ENCODE measurements at regions not wholly inside any gene's neighbourhood (a gene's known extent, or its start where the extent isn't known, plus 50 kb on each side); places are given as distances from the start of the nearest gene placed in this dataset.

- no peak overlapping the region for H3K27ac Mint-ChIP-seq (ENCODE audit: unreplicated experiment)
- DNase-seq (ENCODE audit: low spot score) = no peak
- no peaks in the 10 kb centered on the region for H3K36me3 Mint-ChIP-seq (ENCODE audit: low read depth, unreplicated experiment)
- no peaks in the 10 kb centered on the region for H3K9me3 Mint-ChIP-seq (ENCODE audit: unreplicated experiment)
- no peaks in the 10 kb centered on the region for H3K4me1 Mint-ChIP-seq (ENCODE audit: unreplicated experiment)
- TF ChIP-seq, protein P1, sequence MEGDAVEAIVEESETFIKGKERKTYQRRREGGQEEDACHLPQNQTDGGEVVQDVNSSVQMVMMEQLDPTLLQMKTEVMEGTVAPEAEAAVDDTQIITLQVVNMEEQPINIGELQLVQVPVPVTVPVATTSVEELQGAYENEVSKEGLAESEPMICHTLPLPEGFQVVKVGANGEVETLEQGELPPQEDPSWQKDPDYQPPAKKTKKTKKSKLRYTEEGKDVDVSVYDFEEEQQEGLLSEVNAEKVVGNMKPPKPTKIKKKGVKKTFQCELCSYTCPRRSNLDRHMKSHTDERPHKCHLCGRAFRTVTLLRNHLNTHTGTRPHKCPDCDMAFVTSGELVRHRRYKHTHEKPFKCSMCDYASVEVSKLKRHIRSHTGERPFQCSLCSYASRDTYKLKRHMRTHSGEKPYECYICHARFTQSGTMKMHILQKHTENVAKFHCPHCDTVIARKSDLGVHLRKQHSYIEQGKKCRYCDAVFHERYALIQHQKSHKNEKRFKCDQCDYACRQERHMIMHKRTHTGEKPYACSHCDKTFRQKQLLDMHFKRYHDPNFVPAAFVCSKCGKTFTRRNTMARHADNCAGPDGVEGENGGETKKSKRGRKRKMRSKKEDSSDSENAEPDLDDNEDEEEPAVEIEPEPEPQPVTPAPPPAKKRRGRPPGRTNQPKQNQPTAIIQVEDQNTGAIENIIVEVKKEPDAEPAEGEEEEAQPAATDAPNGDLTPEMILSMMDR (IDR thresholded peaks at IDR 0.05; ENCODE audit: unreplicated experiment) = no peak
- peaks cover 1% of the 10 kb centered on the region for H3K27me3 Mint-ChIP-seq (ENCODE audit: unreplicated experiment)
- no peak overlapping the region for H3K4me3 Mint-ChIP-seq (ENCODE audit: unreplicated experiment)
Observed at GRCh38 chr12:22797701-22798100, 172.7 kb downstream of the ETNK1 start.

- TF ChIP-seq, protein P1 (IDR thresholded peaks at IDR 0.05; ENCODE audit: unreplicated experiment) = no peak
- Mint-ChIP-seq H3K27me3 (ENCODE audit: unreplicated experiment) (peaks cover 1% of the 10 kb centered on the region), H3K27ac (ENCODE audit: unreplicated experiment) (no peak overlapping the region), H3K4me3 (ENCODE audit: unreplicated experiment) (no peak overlapping the region), H3K4me1 (ENCODE audit: unreplicated experiment) (no peaks in the 10 kb centered on the region), H3K9me3 (ENCODE audit: unreplicated experiment) (no peaks in the 10 kb centered on the region), H3K36me3 (ENCODE audit: low read depth, unreplicated experiment) (no peaks in the 10 kb centered on the region)
- no peak for DNase-seq (ENCODE audit: low spot score)
Observed at GRCh38 chr12:22798116-22798515, 173.1 kb downstream of the ETNK1 start.

GRCh38 chr12:22799503-22799902, 174.5 kb downstream of the ETNK1 start:
- H3K27ac Mint-ChIP-seq (ENCODE audit: unreplicated experiment) = no peak overlapping the region
- TF ChIP-seq, protein P1 (IDR thresholded peaks at IDR 0.05; ENCODE audit: unreplicated experiment) = no peak
- no peaks in the 10 kb centered on the region for H3K36me3 Mint-ChIP-seq (ENCODE audit: low read depth, unreplicated experiment)

GRCh38 chr12:22800332-22800731, 175.4 kb downstream of the ETNK1 start:
- TF ChIP-seq, protein P1 (IDR thresholded peaks at IDR 0.05; ENCODE audit: unreplicated experiment) = no peak
- Mint-ChIP-seq H3K9me3 (ENCODE audit: unreplicated experiment) (no peaks in the 10 kb centered on the region), H3K4me3 (ENCODE audit: unreplicated experiment) (no peak overlapping the region), H3K36me3 (ENCODE audit: low read depth, unreplicated experiment) (no peaks in the 10 kb centered on the region), H3K27me3 (ENCODE audit: unreplicated experiment) (peaks cover 1% of the 10 kb centered on the region), H3K4me1 (ENCODE audit: unreplicated experiment) (no peaks in the 10 kb centered on the region), H3K27ac (ENCODE audit: unreplicated experiment) (no peak overlapping the region)
- DNase-seq (ENCODE audit: low spot score) = no peak

More at GRCh38 chr12:22799503-22799902, 174.5 kb downstream of the ETNK1 start:
- Mint-ChIP-seq H3K4me3 (ENCODE audit: unreplicated experiment) (no peak overlapping the region), H3K9me3 (ENCODE audit: unreplicated experiment) (no peaks in the 10 kb centered on the region), H3K4me1 (ENCODE audit: unreplicated experiment) (no peaks in the 10 kb centered on the region), H3K27me3 (ENCODE audit: unreplicated experiment) (peaks cover 1% of the 10 kb centered on the region)
- DNase-seq (ENCODE audit: low spot score) = no peak

DNA sequence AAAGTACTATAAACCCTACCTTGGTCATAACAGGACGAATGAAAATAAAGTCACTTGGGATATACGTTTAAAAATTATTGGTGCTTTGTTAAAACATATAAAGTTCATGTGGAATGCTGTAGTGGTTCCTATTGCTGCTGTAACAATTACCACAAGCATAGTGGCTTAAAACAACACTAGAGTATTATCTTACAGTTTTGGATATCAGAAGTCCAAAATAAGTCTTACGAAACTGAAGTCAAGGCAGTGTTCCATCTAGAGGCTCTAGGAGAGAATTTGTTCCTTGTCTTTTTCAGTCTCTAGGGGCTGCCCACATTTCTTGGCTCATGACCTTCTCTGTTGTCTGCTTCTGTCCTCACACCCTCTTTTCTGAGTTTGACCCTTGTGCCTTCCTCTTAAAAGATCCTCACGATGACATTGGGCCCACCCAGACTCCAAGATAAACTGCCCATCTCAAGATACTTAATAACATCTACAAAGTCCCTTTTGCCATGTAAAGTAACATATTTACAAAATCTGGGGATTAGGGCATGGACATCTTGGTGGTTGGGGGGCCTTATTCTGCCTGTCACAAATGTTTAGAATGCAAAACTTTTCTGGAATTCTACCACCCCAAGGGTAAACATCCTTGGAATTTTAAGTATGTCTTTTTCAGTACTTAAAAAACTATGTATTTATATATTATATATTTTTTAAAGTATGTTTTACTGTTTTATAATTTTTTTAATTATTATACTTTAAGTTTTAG, 178.1 kb downstream of the ETNK1 start:
- Mint-ChIP-seq H3K4me3 (ENCODE audit: unreplicated experiment) (no peak overlapping the region), H3K27me3 (ENCODE audit: unreplicated experiment) (peaks cover 1% of the 10 kb centered on the region)

More for the DNA sequence above, 178.1 kb downstream of the ETNK1 start:
- no peak for DNase-seq (ENCODE audit: low spot score)
- H3K36me3 Mint-ChIP-seq (ENCODE audit: low read depth, unreplicated experiment) = no peaks in the 10 kb centered on the region
- no peaks in the 10 kb centered on the region for H3K4me1 Mint-ChIP-seq (ENCODE audit: unreplicated experiment)
- no peak overlapping the region for H3K27ac Mint-ChIP-seq (ENCODE audit: unreplicated experiment)
- H3K9me3 Mint-ChIP-seq (ENCODE audit: unreplicated experiment) = no peaks in the 10 kb centered on the region
- TF ChIP-seq, protein P1 (IDR thresholded peaks at IDR 0.05; ENCODE audit: unreplicated experiment) = no peak

Data from endothelial cell (in vitro differentiated cells).